ENCODE measurements at regions not wholly inside any gene's neighbourhood (a gene's known extent, or its start where the extent isn't known, plus 50 kb on each side); places are given as distances from the start of the nearest gene placed in this dataset.

GRCh38 chr21:25822981-25823380 is 88.2 kb downstream of the GABPA start:
- TF ChIP-seq CTCF (conservative IDR thresholded peaks at IDR 0.05; ENCODE audit: low read length) = no peak
- no peak for TF ChIP-seq EZH2phosphoT487 (IDR thresholded peaks at IDR 0.05; ENCODE audit: borderline replicate concordance, low read depth, low read length)
- Histone ChIP-seq H4K20me1 (ENCODE audit: insufficient read depth, low read length) (no peaks in the 10 kb centered on the region), H3K9me3 (ENCODE audit: low read length) (no peaks in the 10 kb centered on the region), H2AFZ (ENCODE audit: low read length) (no peak overlapping the region), H3K9me2 (ENCODE audit: insufficient read depth, low read length) (no peaks in the 10 kb centered on the region), H3K79me2 (ENCODE audit: insufficient read depth, low read depth, low read length) (no peaks in the 10 kb centered on the region), H3K4me2 (ENCODE audit: low read length) (no peak overlapping the region), H3K4me1 (ENCODE audit: insufficient read depth, low read length, poor library complexity, severe bottlenecking) (no peaks in the 10 kb centered on the region), H3K36me3 (ENCODE audit: insufficient read depth, low read length) (no peaks in the 10 kb centered on the region), H3K27ac (ENCODE audit: low read depth, low read length, poor library complexity, severe bottlenecking) (no peak overlapping the region), H3K4me3 (ENCODE audit: low read depth, low read length, poor library complexity, severe bottlenecking) (no peak overlapping the region)
- BruUV-seq (replicated peaks) = no TSS peak
- intact Hi-C loops (cut with micrococcal nuclease; ENCODE audit: unreplicated experiment) = no loop called here
- no peak for DNase-seq (ENCODE audit: low spot score)
- POLR2A ChIA-PET = interaction anchor here (1.0 kb wide), 1 partner anchor 11 kb away, joined by 3 read pairs; no protein-coding TSS in a partner anchor
- CTCF ChIA-PET (ENCODE audit: unreplicated experiment) = no interaction called here

DNA sequence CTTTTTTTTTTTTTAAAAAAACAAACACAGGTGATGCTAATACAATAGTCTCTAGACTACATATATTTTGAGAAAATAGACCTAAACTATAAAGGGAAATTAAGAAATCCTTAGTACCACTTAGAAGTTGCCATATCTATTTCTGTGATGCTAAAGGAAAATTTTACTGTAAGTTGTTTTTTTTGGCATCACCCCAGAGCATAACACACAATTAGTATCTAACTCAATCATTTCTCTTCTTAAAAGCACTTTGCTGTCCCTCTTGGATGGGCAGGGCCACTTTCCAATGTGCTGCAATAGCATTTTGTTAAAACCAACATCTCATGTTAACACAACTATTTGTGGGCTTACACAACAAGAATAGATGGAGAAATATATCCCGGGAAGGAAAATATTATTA is 91.9 kb downstream of the GABPA start:
- Histone ChIP-seq H3K9me3 (ENCODE audit: low read length) (no peaks in the 10 kb centered on the region), H3K36me3 (ENCODE audit: insufficient read depth, low read length) (no peaks in the 10 kb centered on the region), H3K79me2 (ENCODE audit: insufficient read depth, low read depth, low read length) (no peaks in the 10 kb centered on the region), H3K27ac (ENCODE audit: low read depth, low read length, poor library complexity, severe bottlenecking) (no peak overlapping the region), H2AFZ (ENCODE audit: low read length) (no peak overlapping the region), H3K9me2 (ENCODE audit: insufficient read depth, low read length) (no peaks in the 10 kb centered on the region), H3K4me2 (ENCODE audit: low read length) (no peak overlapping the region), H3K4me3 (ENCODE audit: low read depth, low read length, poor library complexity, severe bottlenecking) (no peak overlapping the region), H4K20me1 (ENCODE audit: insufficient read depth, low read length) (no peaks in the 10 kb centered on the region), H3K4me1 (ENCODE audit: insufficient read depth, low read length, poor library complexity, severe bottlenecking) (no peaks in the 10 kb centered on the region)
- POLR2A ChIA-PET = interaction anchor here (0.6 kb wide), 3 partner anchors 52 to 843 kb away, joined by 3 to 4 read pairs (median 3); no protein-coding TSS in a partner anchor
- DNase-seq (ENCODE audit: low spot score) = no peak
- BruUV-seq (replicated peaks) = no TSS peak
- no peak for TF ChIP-seq CTCF (conservative IDR thresholded peaks at IDR 0.05; ENCODE audit: low read length)
- TF ChIP-seq EZH2phosphoT487 (IDR thresholded peaks at IDR 0.05; ENCODE audit: borderline replicate concordance, low read depth, low read length) = no peak
- CTCF ChIA-PET (ENCODE audit: unreplicated experiment) = no interaction called here
- intact Hi-C loops (cut with micrococcal nuclease; ENCODE audit: unreplicated experiment) = no loop called here

DNA sequence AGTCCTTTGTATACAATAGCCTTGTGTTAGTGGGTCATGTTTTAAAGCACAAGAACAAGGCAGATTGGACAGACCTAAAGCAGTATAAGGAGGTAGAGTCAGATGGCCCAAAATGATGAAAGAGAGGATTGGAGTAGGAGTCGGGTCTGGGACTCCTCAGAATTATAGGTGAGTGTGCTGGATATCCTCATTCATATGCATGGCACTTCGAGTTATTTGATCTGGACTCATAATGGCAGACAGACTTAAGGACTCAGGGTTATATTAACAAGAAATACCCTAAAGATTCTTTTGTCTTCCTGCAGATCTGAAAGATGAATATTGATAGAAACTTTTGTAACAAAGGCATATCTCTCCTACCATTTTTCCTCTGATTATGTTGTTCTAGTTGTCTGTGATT is 92.7 kb downstream of the GABPA start:
- no TSS peak for BruUV-seq (replicated peaks)
- Histone ChIP-seq H3K4me2 (ENCODE audit: low read length) (no peak overlapping the region), H3K9me3 (ENCODE audit: low read length) (no peaks in the 10 kb centered on the region), H3K79me2 (ENCODE audit: insufficient read depth, low read depth, low read length) (no peaks in the 10 kb centered on the region), H4K20me1 (ENCODE audit: insufficient read depth, low read length) (no peaks in the 10 kb centered on the region), H3K9me2 (ENCODE audit: insufficient read depth, low read length) (no peaks in the 10 kb centered on the region), H3K4me3 (ENCODE audit: low read depth, low read length, poor library complexity, severe bottlenecking) (no peak overlapping the region), H3K36me3 (ENCODE audit: insufficient read depth, low read length) (no peaks in the 10 kb centered on the region), H3K27ac (ENCODE audit: low read depth, low read length, poor library complexity, severe bottlenecking) (no peak overlapping the region), H3K4me1 (ENCODE audit: insufficient read depth, low read length, poor library complexity, severe bottlenecking) (no peaks in the 10 kb centered on the region), H2AFZ (ENCODE audit: low read length) (no peak overlapping the region)
- ChIA-PET CTCF (ENCODE audit: unreplicated experiment) (no interaction called here), POLR2A (interaction anchor here (0.7 kb wide), 1 partner anchor 176 kb away, joined by 6 read pairs; no protein-coding TSS in a partner anchor)
- intact Hi-C loops (cut with micrococcal nuclease; ENCODE audit: unreplicated experiment) = no loop called here
- no peak for DNase-seq (ENCODE audit: low spot score)
- TF ChIP-seq EZH2phosphoT487 (IDR thresholded peaks at IDR 0.05; ENCODE audit: borderline replicate concordance, low read depth, low read length) = no peak
- TF ChIP-seq CTCF (conservative IDR thresholded peaks at IDR 0.05; ENCODE audit: low read length) = no peak
